Activated naive CD4-positive, alpha-beta T cell treated with anti-CD3 and anti-CD28 coated beads, Interleukin-2, amount 50 U/mL, for 24 hours (primary cell): ENCODE measurements at regions not wholly inside any gene's neighbourhood (a gene's known extent, or its start where the extent isn't known, plus 50 kb on each side); places are given as distances from the start of the nearest gene placed in this dataset.

Source experiments
- H3K27ac Mint-ChIP-seq: one replicate; pipeline ENCODE4 v1.8.0; 2021; ENCODE audit warnings: mild to moderate bottlenecking, mixed read lengths
- H3K27me3 Mint-ChIP-seq: one replicate; pipeline ENCODE4 v1.8.0; 2021; ENCODE audit warnings: mixed read lengths
- H3K36me3 Mint-ChIP-seq: one replicate; pipeline ENCODE4 v1.8.0; 2021; ENCODE audit warnings: mixed read lengths
- H3K4me1 Mint-ChIP-seq: one replicate; pipeline ENCODE4 v1.8.0; 2021; ENCODE audit warnings: mixed read lengths
- H3K4me3 Mint-ChIP-seq: one replicate; pipeline ENCODE4 v1.8.0; 2021; ENCODE audit warnings: mild to moderate bottlenecking, mixed read lengths
- H3K9me3 Mint-ChIP-seq: one replicate; pipeline ENCODE4 v1.8.0; 2021; ENCODE audit warnings: mixed read lengths

DNA sequence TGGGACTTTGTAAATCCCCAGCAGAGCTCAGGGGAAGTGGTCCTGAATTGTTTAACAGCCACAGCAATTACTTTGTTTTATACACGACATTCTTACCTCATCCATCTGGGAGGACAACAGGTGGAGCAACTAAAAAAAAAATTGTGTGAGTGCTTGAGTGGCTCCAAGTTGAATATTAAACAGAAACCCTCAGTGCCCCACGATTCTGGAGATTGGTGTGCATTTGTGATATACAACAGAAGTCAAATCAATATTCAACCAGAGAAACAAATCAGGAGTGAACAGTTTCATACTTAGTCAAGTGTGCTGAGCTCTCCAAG, 204.8 kb downstream of the HAPSTR1 start:
- peaks cover 4% of the 10 kb centered on the region for H3K9me3 Mint-ChIP-seq
- peaks cover 4% of the 10 kb centered on the region for H3K27me3 Mint-ChIP-seq
- H3K36me3 Mint-ChIP-seq, result no peaks in the 10 kb centered on the region
- H3K4me3 Mint-ChIP-seq, result no peak overlapping the region
- no peak overlapping the region for H3K27ac Mint-ChIP-seq
- no peaks in the 10 kb centered on the region for H3K4me1 Mint-ChIP-seq

DNA sequence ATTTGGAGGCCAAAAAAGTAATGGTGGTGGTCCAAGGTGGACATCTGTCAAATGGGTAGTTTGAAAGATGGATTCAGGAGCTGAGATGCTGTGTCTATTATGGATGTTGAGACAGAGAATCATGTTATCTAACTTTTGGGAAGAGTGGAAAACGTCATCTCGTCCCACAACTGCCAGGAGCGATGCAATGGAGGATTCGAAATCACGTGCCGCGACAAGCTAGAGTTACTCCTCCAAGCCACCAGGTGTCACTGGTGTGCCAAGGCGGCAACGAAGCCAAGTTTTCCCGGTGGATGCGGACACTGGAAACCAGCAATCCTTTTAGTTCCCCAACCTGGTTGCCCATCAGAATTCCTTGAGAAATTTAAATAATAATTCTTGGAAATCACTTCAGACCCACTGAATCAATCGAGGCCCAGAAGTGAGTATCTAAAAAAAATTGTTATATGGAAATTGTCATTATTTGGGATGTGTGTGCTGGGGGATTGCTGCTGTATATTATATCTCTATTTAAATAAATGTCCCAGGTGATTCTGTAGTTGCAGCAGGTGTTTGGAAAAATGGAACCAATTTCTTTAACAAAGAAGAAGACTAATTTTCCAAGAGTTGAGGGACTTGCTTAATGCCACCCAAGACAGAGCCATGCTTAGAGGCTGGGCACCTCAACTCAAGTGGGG, 206.1 kb downstream of the HAPSTR1 start:
- Mint-ChIP-seq H3K36me3 (no peaks in the 10 kb centered on the region), H3K9me3 (peaks cover 4% of the 10 kb centered on the region), H3K27ac (no peak overlapping the region), H3K27me3 (peaks cover 7% of the 10 kb centered on the region), H3K4me1 (no peaks in the 10 kb centered on the region), H3K4me3 (no peak overlapping the region)

DNA sequence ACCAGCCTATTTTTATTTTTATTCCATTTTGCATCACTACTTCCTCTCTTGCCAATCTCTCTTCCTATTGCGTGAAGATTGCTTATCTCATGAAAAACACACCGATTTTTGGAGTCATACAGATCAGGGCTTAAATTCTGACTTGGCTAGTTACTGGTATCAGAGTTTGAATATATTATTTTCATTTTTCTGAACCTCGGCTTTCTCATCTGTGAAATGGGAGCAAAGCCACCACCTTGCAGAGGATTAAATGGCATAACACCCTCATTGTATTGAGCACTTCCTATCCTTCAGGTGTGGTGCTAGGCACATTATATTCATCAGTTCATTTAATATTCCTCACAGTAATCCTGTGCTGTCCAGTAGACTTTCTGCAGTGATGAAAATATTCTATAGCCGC, 208.8 kb downstream of the HAPSTR1 start:
- Mint-ChIP-seq H3K4me3 (no peak overlapping the region), H3K9me3 (peaks cover 4% of the 10 kb centered on the region), H3K27me3 (peaks cover 8% of the 10 kb centered on the region), H3K4me1 (no peaks in the 10 kb centered on the region), H3K36me3 (no peaks in the 10 kb centered on the region), H3K27ac (no peak overlapping the region)

DNA sequence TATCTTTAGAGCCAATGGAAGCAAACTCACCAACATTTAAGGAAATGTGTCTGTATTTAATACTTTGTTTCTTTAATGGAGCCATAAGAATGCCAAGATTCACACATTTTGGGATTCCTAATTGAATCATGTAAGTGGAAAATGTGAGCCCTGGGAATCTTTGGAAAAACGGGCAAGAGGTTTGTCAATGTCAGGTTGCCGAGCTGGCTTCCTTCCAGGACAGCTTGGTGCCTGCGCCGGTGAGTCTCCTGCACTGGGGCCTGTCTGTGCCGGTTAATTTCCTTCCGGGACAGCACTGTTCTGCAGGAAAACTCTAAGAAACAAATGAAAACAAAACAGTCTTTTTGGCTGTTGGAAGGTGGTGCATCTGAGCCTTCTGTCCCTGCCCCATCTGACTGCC, 210.6 kb downstream of the HAPSTR1 start:
- Mint-ChIP-seq H3K4me1 (no peaks in the 10 kb centered on the region), H3K36me3 (no peaks in the 10 kb centered on the region), H3K27me3 (peaks cover 9% of the 10 kb centered on the region), H3K9me3 (peaks cover 4% of the 10 kb centered on the region), H3K27ac (no peak overlapping the region), H3K4me3 (no peak overlapping the region)

DNA sequence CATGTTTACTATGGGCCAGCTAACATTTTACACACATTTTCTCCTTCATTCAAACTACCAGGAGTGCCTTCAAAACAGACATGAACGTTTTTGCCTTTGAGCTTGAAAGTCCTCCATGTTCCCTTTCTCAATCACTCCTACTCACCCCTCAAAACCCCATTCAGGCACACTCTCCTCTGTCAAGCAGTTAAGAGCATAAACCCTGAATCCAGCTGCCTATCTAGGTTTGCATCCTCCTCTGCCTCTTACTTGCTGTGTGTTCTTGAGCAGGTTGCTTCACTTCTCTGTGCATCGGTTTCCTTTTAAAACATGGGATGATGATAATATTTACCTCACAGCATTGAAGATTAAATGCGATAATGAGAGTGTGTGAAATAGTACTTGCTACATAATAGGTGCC, 215.3 kb downstream of the HAPSTR1 start:
- no peaks in the 10 kb centered on the region for H3K9me3 Mint-ChIP-seq
- H3K4me1 Mint-ChIP-seq, result no peaks in the 10 kb centered on the region
- H3K36me3 Mint-ChIP-seq, result no peaks in the 10 kb centered on the region
- H3K27ac Mint-ChIP-seq, result no peak overlapping the region
- no peak overlapping the region for H3K4me3 Mint-ChIP-seq
- H3K27me3 Mint-ChIP-seq, result peaks cover 3% of the 10 kb centered on the region

DNA sequence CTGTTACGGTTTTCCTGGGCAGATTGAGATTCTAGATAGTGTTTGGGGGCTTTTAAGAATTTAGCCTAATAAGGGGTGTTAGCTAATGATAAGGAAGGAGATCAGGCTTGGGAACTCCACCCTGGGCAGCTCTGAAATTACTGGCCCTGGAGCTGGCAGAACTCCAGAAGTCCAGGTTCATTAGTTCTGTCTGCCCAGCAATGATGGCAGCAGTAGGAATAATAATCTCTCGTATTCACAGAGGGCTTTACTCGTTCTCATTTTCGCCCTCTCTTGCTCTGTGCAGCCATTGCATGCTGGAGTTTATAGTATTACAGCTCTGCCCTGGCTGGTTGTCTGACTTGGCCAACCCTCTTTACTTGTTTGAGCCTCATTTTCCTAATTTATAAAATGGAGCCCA, 216.0 kb downstream of the HAPSTR1 start:
- H3K9me3 Mint-ChIP-seq, result no peaks in the 10 kb centered on the region
- no peaks in the 10 kb centered on the region for H3K4me1 Mint-ChIP-seq
- H3K4me3 Mint-ChIP-seq, result no peak overlapping the region
- H3K27me3 Mint-ChIP-seq, result peaks cover 3% of the 10 kb centered on the region
- no peak overlapping the region for H3K27ac Mint-ChIP-seq
- H3K36me3 Mint-ChIP-seq, result no peaks in the 10 kb centered on the region

DNA sequence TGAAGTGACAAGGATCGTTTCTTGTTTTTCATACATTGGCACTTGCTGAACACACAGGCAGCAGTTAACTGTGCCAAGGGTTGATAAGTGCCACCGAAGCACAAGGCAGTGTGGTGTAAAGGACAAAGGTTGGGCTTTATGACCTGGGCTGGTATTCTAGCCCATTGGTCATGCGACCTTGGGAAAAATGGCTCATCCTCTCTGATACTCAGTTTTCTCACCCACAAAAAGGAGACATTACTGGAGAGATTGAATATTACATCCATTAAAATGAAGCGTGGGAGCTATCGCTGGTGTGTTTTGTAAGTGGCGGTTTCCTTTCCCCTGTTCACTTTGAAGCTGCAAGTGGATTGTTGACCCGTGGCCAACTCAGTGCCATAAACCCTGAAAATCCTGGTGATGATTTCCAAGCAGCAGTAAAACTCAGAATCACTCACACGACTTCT, 216.9 kb downstream of the HAPSTR1 start:
- Mint-ChIP-seq H3K4me1 (no peaks in the 10 kb centered on the region), H3K27ac (no peak overlapping the region), H3K27me3 (peaks cover 3% of the 10 kb centered on the region), H3K9me3 (no peaks in the 10 kb centered on the region), H3K36me3 (no peaks in the 10 kb centered on the region), H3K4me3 (no peak overlapping the region)

DNA sequence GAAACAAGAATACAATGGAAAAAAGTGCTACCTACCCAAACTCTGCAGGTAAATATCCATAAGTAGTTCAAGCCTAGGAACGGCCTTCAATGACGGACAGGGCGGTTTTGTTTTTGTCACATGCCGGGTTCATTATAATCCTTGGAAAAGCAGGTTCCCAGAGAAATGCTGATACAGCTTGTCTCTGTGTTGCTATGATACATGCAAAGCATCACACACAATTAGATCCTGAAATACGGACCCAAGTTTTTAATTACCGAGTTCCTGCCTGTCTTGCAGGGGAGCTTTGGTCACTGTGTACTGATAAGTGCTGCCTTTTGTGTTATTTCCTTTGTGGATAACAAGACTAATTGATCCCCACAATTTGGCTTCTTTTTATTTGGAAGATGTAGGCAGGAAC, 217.4 kb downstream of the HAPSTR1 start:
- no peaks in the 10 kb centered on the region for H3K36me3 Mint-ChIP-seq
- H3K27ac Mint-ChIP-seq, result no peak overlapping the region
- H3K27me3 Mint-ChIP-seq, result peaks cover 3% of the 10 kb centered on the region
- no peak overlapping the region for H3K4me3 Mint-ChIP-seq
- no peaks in the 10 kb centered on the region for H3K9me3 Mint-ChIP-seq
- H3K4me1 Mint-ChIP-seq, result no peaks in the 10 kb centered on the region

DNA sequence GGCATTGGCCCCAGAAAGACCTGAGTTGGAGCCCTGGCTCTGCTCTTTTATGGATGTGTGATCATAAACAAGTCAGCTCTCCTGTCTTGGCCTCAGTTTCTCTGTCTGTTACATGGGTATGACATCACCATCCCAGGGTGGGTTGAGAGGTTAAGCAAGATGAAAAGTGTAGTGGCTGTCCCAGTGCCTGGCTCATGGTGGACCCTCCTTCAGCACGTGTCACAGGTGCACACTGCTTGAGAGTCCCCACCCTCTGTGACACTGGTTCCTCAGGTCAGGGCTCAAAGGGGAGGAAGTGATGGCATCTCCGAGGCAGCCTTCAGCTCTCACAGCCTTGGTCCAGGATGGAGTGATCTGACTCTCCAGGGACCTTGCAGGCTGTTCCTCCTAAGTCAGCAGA, 218.4 kb downstream of the HAPSTR1 start:
- Mint-ChIP-seq H3K27ac (no peak overlapping the region), H3K36me3 (no peaks in the 10 kb centered on the region), H3K4me1 (no peaks in the 10 kb centered on the region), H3K9me3 (no peaks in the 10 kb centered on the region), H3K4me3 (no peak overlapping the region), H3K27me3 (peaks cover 3% of the 10 kb centered on the region)

DNA sequence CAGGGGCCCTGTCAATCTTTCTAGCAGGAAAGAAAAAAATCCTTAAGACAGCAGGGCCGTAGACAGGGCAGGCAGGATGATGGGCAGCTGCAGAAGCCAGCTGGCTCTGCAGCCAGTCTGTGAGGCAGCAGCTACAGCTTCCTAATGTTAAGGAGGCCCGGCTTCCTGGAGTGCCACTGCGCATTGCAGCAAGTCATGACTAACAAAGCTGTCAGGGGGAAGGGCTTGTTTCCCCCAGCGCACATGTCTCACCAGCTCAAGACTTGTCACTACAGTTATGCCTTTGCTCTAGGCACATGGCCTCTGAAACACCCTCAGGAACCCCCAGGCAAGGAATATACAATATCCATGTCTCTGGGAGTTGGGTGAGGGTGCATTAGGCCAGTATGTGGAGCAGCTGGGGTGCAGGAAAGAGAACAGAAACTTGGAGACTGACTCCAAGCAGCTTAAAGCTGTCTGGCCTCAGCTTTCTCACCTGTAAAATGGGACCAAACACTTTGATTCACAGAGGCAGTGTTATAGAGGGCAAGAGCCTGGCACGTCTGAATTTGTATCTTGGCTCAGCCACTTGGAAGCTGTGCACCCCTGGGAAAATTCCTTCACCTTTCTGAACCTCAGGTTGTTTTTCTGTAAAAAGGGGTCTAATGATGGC, 220.0 kb downstream of the HAPSTR1 start:
- H3K27me3 Mint-ChIP-seq, result no peaks in the 10 kb centered on the region
- peaks cover 8% of the 10 kb centered on the region for H3K9me3 Mint-ChIP-seq
- no peaks in the 10 kb centered on the region for H3K36me3 Mint-ChIP-seq
- H3K4me1 Mint-ChIP-seq, result no peaks in the 10 kb centered on the region
- no peak overlapping the region for H3K27ac Mint-ChIP-seq
- no peak overlapping the region for H3K4me3 Mint-ChIP-seq

DNA sequence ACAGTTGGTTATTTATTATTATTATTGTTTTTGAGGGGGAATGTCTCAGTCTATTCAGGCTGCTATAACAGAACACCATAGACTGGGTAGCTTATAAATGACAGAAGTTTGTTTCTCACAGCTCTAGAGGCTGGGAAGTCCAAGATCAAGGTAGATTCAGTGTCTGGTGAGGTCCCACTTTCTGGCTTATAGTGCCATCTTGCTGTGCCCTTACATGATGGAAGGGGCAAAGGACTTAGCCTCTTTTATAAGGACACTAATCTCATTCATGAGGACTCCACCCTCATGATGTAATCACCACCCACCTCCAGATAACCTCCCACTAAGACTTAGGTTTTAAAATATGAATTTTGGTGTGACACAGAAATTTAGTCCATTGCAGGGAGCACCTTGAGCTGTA, 224.6 kb downstream of the HAPSTR1 start:
- Mint-ChIP-seq H3K4me3 (no peak overlapping the region), H3K27me3 (no peaks in the 10 kb centered on the region), H3K27ac (no peak overlapping the region), H3K36me3 (no peaks in the 10 kb centered on the region), H3K9me3 (peaks cover 15% of the 10 kb centered on the region), H3K4me1 (no peaks in the 10 kb centered on the region)

DNA sequence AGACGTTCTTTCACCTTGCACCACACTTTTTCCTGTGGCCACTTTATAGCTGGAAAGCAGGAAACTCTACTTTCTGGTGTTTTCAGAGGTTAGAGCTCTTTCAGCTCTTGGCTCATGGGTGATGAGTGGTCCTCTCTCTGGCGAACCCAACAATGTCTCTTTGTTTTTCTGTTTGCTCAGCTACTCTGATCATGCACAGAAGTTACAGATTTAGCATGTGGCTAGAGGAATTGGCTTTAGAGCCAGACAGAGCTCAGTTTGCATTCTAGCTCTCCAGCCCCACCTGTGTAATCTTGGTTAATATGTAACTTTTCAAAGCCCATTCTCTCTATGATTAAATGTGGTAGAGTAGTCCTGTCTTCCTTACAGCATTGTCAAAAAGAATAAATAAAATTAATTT, 225.2 kb downstream of the HAPSTR1 start:
- Mint-ChIP-seq H3K27me3 (no peaks in the 10 kb centered on the region), H3K4me1 (no peaks in the 10 kb centered on the region), H3K36me3 (no peaks in the 10 kb centered on the region), H3K27ac (no peak overlapping the region), H3K9me3 (peaks cover 15% of the 10 kb centered on the region), H3K4me3 (no peak overlapping the region)

DNA sequence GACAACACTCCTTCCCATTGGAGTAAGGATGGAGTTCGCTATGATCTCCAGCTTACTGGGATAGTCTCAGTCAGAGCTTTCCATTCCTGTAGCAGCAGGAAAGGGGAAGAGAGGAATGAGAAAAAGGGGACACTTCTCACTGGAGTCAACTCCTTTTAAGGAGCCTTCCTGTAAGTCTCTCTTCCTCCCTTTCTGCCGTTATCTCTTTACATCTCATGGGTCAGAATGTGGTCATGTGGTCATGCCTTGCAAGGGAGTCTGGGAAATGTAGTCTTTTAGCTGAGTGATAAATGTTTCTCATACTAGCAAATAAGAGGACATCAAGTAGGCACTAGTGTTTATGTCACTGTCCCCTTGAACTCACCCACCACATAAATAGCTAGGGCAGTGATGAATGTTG, 227.3 kb downstream of the HAPSTR1 start:
- Mint-ChIP-seq H3K27ac (no peak overlapping the region), H3K36me3 (no peaks in the 10 kb centered on the region), H3K4me1 (no peaks in the 10 kb centered on the region), H3K27me3 (no peaks in the 10 kb centered on the region), H3K4me3 (no peak overlapping the region), H3K9me3 (peaks cover 15% of the 10 kb centered on the region)

DNA sequence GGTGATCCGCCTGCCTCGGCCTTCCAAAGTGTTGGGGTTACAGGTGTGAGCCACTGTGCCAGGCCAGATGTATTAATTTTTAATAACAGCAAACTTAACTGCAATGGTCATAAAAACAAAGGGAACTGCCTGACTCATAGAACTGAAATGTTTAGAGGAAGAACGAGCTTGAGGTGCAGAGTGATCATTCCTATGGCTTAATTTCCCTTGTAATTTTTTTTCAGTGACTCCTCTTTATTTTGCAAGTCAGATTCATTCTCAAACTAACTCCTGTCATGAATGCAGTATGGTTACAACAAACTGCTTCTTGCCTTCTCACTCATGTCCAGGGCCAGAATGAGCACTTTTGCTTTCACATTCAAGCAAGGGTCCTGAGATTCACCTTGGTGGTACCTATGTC, 231.3 kb downstream of the HAPSTR1 start:
- Mint-ChIP-seq H3K36me3 (no peaks in the 10 kb centered on the region), H3K27me3 (no peaks in the 10 kb centered on the region), H3K9me3 (peaks cover 7% of the 10 kb centered on the region), H3K27ac (no peak overlapping the region), H3K4me3 (no peak overlapping the region), H3K4me1 (no peaks in the 10 kb centered on the region)

DNA sequence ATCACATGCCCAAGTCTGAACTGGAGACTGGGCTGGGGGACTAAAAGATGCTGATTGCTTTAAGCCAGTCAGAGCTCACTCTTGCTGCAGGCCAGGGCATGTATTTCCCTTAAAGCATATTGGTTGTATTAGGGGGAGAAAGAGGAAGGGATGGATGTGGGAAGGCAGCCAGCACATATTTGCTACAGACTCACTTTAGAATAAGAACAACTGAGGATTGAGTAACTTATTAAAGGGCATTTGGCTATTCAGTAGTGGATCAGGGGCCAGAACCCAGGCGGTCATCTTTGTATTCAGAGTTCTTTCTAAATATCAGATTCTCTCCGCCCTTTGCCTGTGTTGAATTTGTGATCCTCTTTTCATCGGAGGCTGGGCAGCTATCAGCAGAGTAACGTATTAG, 231.7 kb downstream of the HAPSTR1 start:
- no peak overlapping the region for H3K4me3 Mint-ChIP-seq
- peaks cover 7% of the 10 kb centered on the region for H3K9me3 Mint-ChIP-seq
- no peaks in the 10 kb centered on the region for H3K4me1 Mint-ChIP-seq
- no peaks in the 10 kb centered on the region for H3K36me3 Mint-ChIP-seq
- H3K27me3 Mint-ChIP-seq, result no peaks in the 10 kb centered on the region
- H3K27ac Mint-ChIP-seq, result no peak overlapping the region

DNA sequence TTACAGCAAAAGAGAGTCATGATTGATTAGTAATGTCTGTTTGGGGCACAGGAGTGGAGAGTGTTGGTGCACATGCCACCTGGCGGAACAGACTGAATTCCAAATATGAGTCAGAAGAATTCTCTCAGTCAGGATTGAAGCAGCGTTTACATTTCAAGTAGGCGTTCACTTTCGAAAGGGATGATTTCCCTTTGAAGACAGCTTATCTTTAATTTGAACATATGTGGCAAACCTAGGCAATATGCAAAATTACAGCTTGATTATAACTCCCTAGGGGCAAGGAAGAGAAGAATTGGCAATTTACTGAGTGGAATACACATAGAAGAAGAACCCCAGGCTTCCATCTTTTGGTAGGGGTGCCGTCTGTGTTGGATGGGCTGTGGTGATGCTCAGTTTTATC, 235.8 kb downstream of the HAPSTR1 start:
- Mint-ChIP-seq H3K4me1 (no peaks in the 10 kb centered on the region), H3K36me3 (no peaks in the 10 kb centered on the region), H3K9me3 (no peaks in the 10 kb centered on the region), H3K27ac (no peak overlapping the region), H3K4me3 (no peak overlapping the region), H3K27me3 (no peaks in the 10 kb centered on the region)

DNA sequence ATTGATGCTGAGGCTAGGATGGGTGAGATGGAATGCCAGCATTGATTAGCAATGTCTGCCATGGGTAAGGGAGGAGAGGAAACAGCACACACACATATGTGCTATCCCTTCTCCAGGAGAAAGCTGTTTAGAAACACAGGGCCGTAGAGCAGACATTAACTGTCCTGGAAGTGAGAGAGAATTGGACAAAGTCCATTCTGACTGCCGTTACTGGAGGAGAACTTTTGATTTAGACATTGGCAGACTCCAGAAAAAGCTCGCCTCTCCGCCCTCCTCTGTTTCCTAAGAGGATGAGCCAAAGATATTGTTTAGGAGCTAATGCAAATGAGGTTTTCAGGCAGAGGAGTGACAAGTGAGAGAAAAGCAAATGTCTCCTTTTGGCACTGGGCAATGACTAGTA, 237.0 kb downstream of the HAPSTR1 start:
- H3K4me1 Mint-ChIP-seq, result no peaks in the 10 kb centered on the region
- no peaks in the 10 kb centered on the region for H3K9me3 Mint-ChIP-seq
- peaks cover 2% of the 10 kb centered on the region for H3K27me3 Mint-ChIP-seq
- no peak overlapping the region for H3K4me3 Mint-ChIP-seq
- no peak overlapping the region for H3K27ac Mint-ChIP-seq
- no peaks in the 10 kb centered on the region for H3K36me3 Mint-ChIP-seq
